ENCODE measurements at regions not wholly inside any gene's neighbourhood (a gene's known extent, or its start where the extent isn't known, plus 50 kb on each side); places are given as distances from the start of the nearest gene placed in this dataset.
"Not testable (repeated sequence)": the region's sequence is repeated elsewhere in the genome, so short reads cannot be mapped to it uniquely, and the experiment has no call there.

GRCh38 chr10:59043358-59043757 lies 133.1 kb upstream of the PHYHIPL start:
- not testable (repeated sequence) for TF ChIP-seq POLR2AphosphoS5 (IDR thresholded peaks at IDR 0.05); CTCF (IDR thresholded peaks at IDR 0.05; ENCODE audit: poor library complexity, severe bottlenecking); SMC3 (conservative IDR thresholded peaks at IDR 0.05; ENCODE audit: poor library complexity); EP300 (conservative IDR thresholded peaks at IDR 0.05; ENCODE audit: poor library complexity, severe bottlenecking)
- TF ChIP-seq, protein P1, sequence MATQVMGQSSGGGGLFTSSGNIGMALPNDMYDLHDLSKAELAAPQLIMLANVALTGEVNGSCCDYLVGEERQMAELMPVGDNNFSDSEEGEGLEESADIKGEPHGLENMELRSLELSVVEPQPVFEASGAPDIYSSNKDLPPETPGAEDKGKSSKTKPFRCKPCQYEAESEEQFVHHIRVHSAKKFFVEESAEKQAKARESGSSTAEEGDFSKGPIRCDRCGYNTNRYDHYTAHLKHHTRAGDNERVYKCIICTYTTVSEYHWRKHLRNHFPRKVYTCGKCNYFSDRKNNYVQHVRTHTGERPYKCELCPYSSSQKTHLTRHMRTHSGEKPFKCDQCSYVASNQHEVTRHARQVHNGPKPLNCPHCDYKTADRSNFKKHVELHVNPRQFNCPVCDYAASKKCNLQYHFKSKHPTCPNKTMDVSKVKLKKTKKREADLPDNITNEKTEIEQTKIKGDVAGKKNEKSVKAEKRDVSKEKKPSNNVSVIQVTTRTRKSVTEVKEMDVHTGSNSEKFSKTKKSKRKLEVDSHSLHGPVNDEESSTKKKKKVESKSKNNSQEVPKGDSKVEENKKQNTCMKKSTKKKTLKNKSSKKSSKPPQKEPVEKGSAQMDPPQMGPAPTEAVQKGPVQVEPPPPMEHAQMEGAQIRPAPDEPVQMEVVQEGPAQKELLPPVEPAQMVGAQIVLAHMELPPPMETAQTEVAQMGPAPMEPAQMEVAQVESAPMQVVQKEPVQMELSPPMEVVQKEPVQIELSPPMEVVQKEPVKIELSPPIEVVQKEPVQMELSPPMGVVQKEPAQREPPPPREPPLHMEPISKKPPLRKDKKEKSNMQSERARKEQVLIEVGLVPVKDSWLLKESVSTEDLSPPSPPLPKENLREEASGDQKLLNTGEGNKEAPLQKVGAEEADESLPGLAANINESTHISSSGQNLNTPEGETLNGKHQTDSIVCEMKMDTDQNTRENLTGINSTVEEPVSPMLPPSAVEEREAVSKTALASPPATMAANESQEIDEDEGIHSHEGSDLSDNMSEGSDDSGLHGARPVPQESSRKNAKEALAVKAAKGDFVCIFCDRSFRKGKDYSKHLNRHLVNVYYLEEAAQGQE (IDR thresholded peaks at IDR 0.05; ENCODE audit: borderline replicate concordance): not testable (repeated sequence)
